OCI-LY1 (cell line): ENCODE measurements at regions not wholly inside any gene's neighbourhood (a gene's known extent, or its start where the extent isn't known, plus 50 kb on each side); places are given as distances from the start of the nearest gene placed in this dataset.

ENCODE experiments used
- H2AFZ ChIP-seq: fragments of 200-600 bp; sonication (generic), shearing (Covaris generic); 2 replicates; pipeline ENCODE4 v1.6.0; 2014; ENCODE audit warnings: antibody characterized with exemption, mild to moderate bottlenecking, low read length
- H3F3A ChIP-seq: fragments of 200-600 bp; sonication (generic), shearing (Covaris generic); 2 replicates; pipeline ENCODE4 v1.6.0; 2014; ENCODE audit warnings: mild to moderate bottlenecking, antibody characterized with exemption, low read length, moderate library complexity; ENCODE audit not compliant: insufficient read depth
- H3K27ac ChIP-seq: fragments of 200-600 bp; sonication (generic); 2 replicates; pipeline ENCODE4 v1.5.1; 2014; ENCODE audit warnings: low read length, mixed run types, mild to moderate bottlenecking, low read depth; ENCODE audit not compliant: poor library complexity, severe bottlenecking
- H3K27me3 ChIP-seq: fragments of 200-600 bp; sonication (generic); 2 replicates; pipeline ENCODE4 v1.6.0; 2014; ENCODE audit warnings: antibody characterized with exemption, mild to moderate bottlenecking, low read length, moderate library complexity; ENCODE audit not compliant: insufficient read depth
- H3K36me3 ChIP-seq: fragments of 200-600 bp; sonication (generic); 2 replicates; pipeline ENCODE4 v1.6.1; 2014; ENCODE audit warnings: mild to moderate bottlenecking, antibody characterized with exemption, low read length, moderate library complexity, mixed read lengths; ENCODE audit not compliant: insufficient read depth
- H3K4me1 ChIP-seq: fragments of 200-600 bp; sonication (generic); 2 replicates; pipeline ENCODE4 v1.5.1; 2014; ENCODE audit warnings: mild to moderate bottlenecking, low read length, moderate library complexity; ENCODE audit not compliant: insufficient read depth, severe bottlenecking
- H3K4me2 ChIP-seq: fragments of 200-600 bp; sonication (generic), shearing (Covaris generic); 2 replicates; pipeline ENCODE4 v1.6.1; 2014; ENCODE audit warnings: low read length
- H3K4me3 ChIP-seq: fragments of 200-600 bp; sonication (generic); 2 replicates; pipeline ENCODE4 v1.5.1; 2014; ENCODE audit warnings: low read length, low read depth, mild to moderate bottlenecking, mixed read lengths; ENCODE audit not compliant: poor library complexity, severe bottlenecking
- H3K79me2 ChIP-seq: fragments of 200-600 bp; shearing (Covaris generic); 2 replicates; pipeline ENCODE4 v1.6.1; 2016; ENCODE audit warnings: mixed run types, low read length, mixed read lengths; ENCODE audit not compliant: insufficient read depth
- H3K9ac ChIP-seq: fragments of 200-600 bp; sonication (generic), shearing (Covaris generic); 2 replicates; pipeline ENCODE4 v1.6.1; 2014; ENCODE audit warnings: mild to moderate bottlenecking, low read length, mixed read lengths
- H3K9me2 ChIP-seq: fragments of 200-600 bp; sonication (generic), shearing (Covaris generic); 2 replicates; pipeline ENCODE4 v1.6.1; 2014; ENCODE audit warnings: low read depth, mild to moderate bottlenecking, low read length, mixed read lengths
- H3K9me3 ChIP-seq: fragments of 200-600 bp; shearing (Covaris generic); 2 replicates; pipeline ENCODE4 v1.6.1; 2014; ENCODE audit warnings: low read length, mixed read lengths
- H4K20me1 ChIP-seq: fragments of 200-600 bp; sonication (generic), shearing (Covaris generic); 2 replicates; pipeline ENCODE4 v1.6.0; 2016; ENCODE audit warnings: mild to moderate bottlenecking, low read length; ENCODE audit not compliant: insufficient read depth
- EZH2 ChIP-seq: fragments of 200-600 bp; sonication (generic), shearing (Covaris generic); IDR thresholded peaks from 2 replicates; pipeline ENCODE4 v1.8.0; 2017; ENCODE audit warnings: borderline replicate concordance, mixed run types, mild to moderate bottlenecking, antibody characterized with exemption, low read length, moderate library complexity, mixed read lengths
- TF ChIP-seq, protein P1 (sequence below): fragments of 200-600 bp; sonication (generic), shearing (Covaris generic); IDR thresholded peaks from 2 replicates; pipeline ENCODE4 v1.5.1; 2017; ENCODE audit warnings: mild to moderate bottlenecking, antibody characterized with exemption, low read length, moderate library complexity, mixed read lengths

DNA sequence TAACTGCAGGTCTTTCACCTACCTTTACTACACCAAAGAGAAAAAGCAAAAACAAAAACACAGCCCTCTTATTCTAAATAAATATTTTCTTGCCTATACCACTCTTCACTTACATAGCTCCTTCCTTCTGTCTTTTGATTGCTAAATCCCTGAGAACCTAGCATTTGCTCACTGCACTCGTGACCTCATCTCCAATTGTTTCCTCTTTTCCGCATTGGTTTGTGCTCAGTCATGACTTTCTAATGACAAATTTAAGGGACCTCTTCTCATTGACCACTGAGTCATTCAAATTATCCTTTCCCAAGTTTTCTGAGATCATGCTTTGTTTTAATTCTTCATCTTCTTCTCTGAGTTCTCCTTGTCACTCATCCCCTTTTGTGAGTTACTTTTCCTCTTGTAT, 1697.1 kb downstream of the STIM2 start:
- Histone ChIP-seq H3K27me3 (no peaks in the 10 kb centered on the region), H3K9me3 (no peaks in the 10 kb centered on the region), H3K9ac (no peak overlapping the region), H3K4me3 (no peak overlapping the region), H3K36me3 (no peaks in the 10 kb centered on the region), H4K20me1 (no peaks in the 10 kb centered on the region), H3K4me2 (no peak overlapping the region), H3F3A (no peaks in the 10 kb centered on the region), H3K9me2 (no peaks in the 10 kb centered on the region), H3K79me2 (no peaks in the 10 kb centered on the region), H2AFZ (no peak overlapping the region), H3K27ac (no peak overlapping the region), H3K4me1 (no peaks in the 10 kb centered on the region)
- TF ChIP-seq, protein P1, sequence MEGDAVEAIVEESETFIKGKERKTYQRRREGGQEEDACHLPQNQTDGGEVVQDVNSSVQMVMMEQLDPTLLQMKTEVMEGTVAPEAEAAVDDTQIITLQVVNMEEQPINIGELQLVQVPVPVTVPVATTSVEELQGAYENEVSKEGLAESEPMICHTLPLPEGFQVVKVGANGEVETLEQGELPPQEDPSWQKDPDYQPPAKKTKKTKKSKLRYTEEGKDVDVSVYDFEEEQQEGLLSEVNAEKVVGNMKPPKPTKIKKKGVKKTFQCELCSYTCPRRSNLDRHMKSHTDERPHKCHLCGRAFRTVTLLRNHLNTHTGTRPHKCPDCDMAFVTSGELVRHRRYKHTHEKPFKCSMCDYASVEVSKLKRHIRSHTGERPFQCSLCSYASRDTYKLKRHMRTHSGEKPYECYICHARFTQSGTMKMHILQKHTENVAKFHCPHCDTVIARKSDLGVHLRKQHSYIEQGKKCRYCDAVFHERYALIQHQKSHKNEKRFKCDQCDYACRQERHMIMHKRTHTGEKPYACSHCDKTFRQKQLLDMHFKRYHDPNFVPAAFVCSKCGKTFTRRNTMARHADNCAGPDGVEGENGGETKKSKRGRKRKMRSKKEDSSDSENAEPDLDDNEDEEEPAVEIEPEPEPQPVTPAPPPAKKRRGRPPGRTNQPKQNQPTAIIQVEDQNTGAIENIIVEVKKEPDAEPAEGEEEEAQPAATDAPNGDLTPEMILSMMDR, result no peak
- no peak for TF ChIP-seq EZH2

DNA sequence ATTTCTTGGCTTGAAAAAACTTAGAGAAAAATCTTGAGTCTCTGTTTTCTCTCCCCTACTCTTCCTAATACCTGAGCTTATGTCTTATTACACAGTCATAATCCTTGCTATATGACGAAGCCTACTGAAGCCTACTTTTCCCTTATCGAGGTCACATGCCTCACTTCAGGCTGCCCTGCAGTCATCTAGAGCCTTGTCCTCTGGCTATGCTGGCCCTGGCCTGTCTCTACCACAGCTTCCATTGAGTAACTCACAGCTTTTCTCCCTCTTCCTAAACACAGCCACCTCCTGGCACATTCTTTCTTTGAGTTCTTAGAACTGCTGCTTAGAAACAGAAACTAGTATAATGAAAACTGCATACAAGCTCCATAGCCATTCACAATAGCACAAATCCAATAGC, 1698.3 kb downstream of the STIM2 start:
- Histone ChIP-seq H3K27me3 (no peaks in the 10 kb centered on the region), H2AFZ (no peak overlapping the region), H3F3A (no peaks in the 10 kb centered on the region), H3K4me1 (no peaks in the 10 kb centered on the region), H3K79me2 (no peaks in the 10 kb centered on the region), H3K9me3 (no peaks in the 10 kb centered on the region), H3K4me2 (no peak overlapping the region), H3K9ac (no peak overlapping the region), H3K36me3 (no peaks in the 10 kb centered on the region), H3K9me2 (no peaks in the 10 kb centered on the region), H4K20me1 (no peaks in the 10 kb centered on the region), H3K4me3 (no peak overlapping the region), H3K27ac (no peak overlapping the region)
- TF ChIP-seq EZH2, result no peak
- TF ChIP-seq, protein P1, result no peak

DNA sequence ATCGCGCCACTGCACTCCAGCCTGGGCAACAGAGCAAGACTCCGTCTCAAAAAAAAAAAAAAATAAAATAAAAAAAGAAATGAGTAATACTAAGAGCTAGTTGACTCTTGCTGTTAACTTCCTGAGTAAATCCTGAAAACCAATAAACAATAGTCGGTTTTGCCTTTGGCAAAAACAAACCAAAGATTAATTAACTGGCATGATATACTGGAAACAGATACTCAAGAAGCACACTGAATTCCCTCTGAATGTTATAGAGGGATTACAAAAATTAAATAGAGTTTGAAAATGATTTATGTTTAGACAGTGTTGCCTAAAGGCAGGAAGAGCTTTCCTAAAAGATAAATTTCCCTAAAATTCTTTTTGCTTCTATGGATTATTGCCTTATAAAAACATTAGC, 1702.3 kb downstream of the STIM2 start:
- Histone ChIP-seq H3F3A (no peaks in the 10 kb centered on the region), H3K79me2 (no peaks in the 10 kb centered on the region), H3K4me3 (no peak overlapping the region), H3K27me3 (no peaks in the 10 kb centered on the region), H3K4me1 (no peaks in the 10 kb centered on the region), H4K20me1 (no peaks in the 10 kb centered on the region), H3K9me2 (no peaks in the 10 kb centered on the region), H3K36me3 (no peaks in the 10 kb centered on the region), H3K4me2 (no peak overlapping the region), H3K9me3 (no peaks in the 10 kb centered on the region), H2AFZ (no peak overlapping the region), H3K9ac (no peak overlapping the region), H3K27ac (no peak overlapping the region)
- TF ChIP-seq, protein P1, result no peak
- no peak for TF ChIP-seq EZH2
